K562 (cell line): ENCODE measurements at regions not wholly inside any gene's neighbourhood (a gene's known extent, or its start where the extent isn't known, plus 50 kb on each side); places are given as distances from the start of the nearest gene placed in this dataset.

Experiments used
- ATAC-seq: fragments of 200-7000 bp; cut with Tn5 transposase; 3 replicates; pipeline ENCODE4 v1.9.1; 2020; ENCODE audit warnings: moderate library complexity
- BruUV-seq: library from RNA; stranded (reverse); fragments of 400-500 nt; replicated peaks from 2 replicates; lab custom pipeline; 2021; lab: Mats Ljungman, UMichigan
- CTCF ChIA-PET: fragments of 300-600 bp; formaldehyde crosslinking; extraction: SDS; loops from one replicate; lab custom pipeline; 2021; ENCODE audit warnings: low intra/inter-chr PET ratio; lab: Yijun Ruan, JAX
- POLR2A ChIA-PET: fragments of 300-600, 350-650 bp; sonication (Branson Sonifier 250); formaldehyde crosslinking; extraction: SDS; loops from one replicate; lab custom pipeline; 2021; ENCODE audit warnings: antibody characterized with exemption, inconsistent platforms; lab: Yijun Ruan, JAX
- DNase-seq, 4 experiments: peaks; one replicate each; pipeline versions ENCODE4 v3.0.0 to v3.0.0-alpha.2; 2011 to 2018; ENCODE audit warnings: low spot score in 3 of 4, mixed read lengths in 3 of 4; ENCODE audit errors: extremely low read depth in 1 of 4
- FAIRE-seq: peaks from 2 replicates; lab custom pipeline; 2011; peaks lifted over from hg19 to GRCh38; lab: Jason Lieb, UNC
- H2AFZ ChIP-seq: 2 replicates; pipeline ENCODE4 v1.6.0; 2011; ENCODE audit warnings: low read depth, low read length, control low read depth, inconsistent platforms
- H3K27ac ChIP-seq: fragments of 200-600 bp; 3 replicates; pipeline ENCODE4 v1.8.0; 2011; ENCODE audit warnings: low read depth, mild to moderate bottlenecking, control low read depth, inconsistent platforms, low read length, moderate library complexity, mixed read lengths; ENCODE audit errors: extremely low read depth
- H3K27me3 ChIP-seq, 2 experiments: fragments of 300-600 bp in 1 of 2; 2 replicates in 1 of 2; 3 replicates in 1 of 2; pipeline versions ENCODE4 v1.6.0 to v1.8.0; 2011; ENCODE audit warnings: inconsistent platforms in 2 of 2, low read length in 2 of 2, mild to moderate bottlenecking in 1 of 2, mixed read lengths in 1 of 2, moderate library complexity in 1 of 2; ENCODE audit not compliant: control insufficient read depth in 2 of 2, insufficient read depth in 2 of 2
- H3K36me3 ChIP-seq: fragments of 300-600 bp; 3 replicates; pipeline ENCODE4 v1.8.0; 2011; ENCODE audit warnings: mild to moderate bottlenecking, low read length, inconsistent platforms; ENCODE audit not compliant: control insufficient read depth, insufficient read depth
- H3K4me1 ChIP-seq, 2 experiments: fragments of 200-600 bp in 1 of 2; replicated peaks in 1 of 2; 2 replicates in 1 of 2; 3 replicates in 1 of 2; pipeline versions ENCODE4 v1.5.1 to v1.8.0; 2011; ENCODE audit warnings: inconsistent platforms in 2 of 2, low read length in 2 of 2, mild to moderate bottlenecking in 1 of 2, mixed read lengths in 1 of 2, moderate library complexity in 1 of 2; ENCODE audit not compliant: control insufficient read depth in 2 of 2, insufficient read depth in 2 of 2
- H3K4me2 ChIP-seq: 2 replicates; pipeline ENCODE4 v1.6.1; 2011; ENCODE audit warnings: low read length, control low read depth, inconsistent platforms, mixed read lengths; ENCODE audit not compliant: insufficient read depth
- H3K4me3 ChIP-seq: fragments of 200-600 bp; sonication (generic), shearing (Covaris generic); 2 replicates; pipeline ENCODE4 v1.5.1; 2016; ENCODE audit warnings: control low read depth, inconsistent platforms
- H3K79me2 ChIP-seq: fragments of 200-600 bp; 3 replicates; pipeline ENCODE4 v1.8.0; 2011; ENCODE audit warnings: low read length, inconsistent platforms; ENCODE audit not compliant: control insufficient read depth, insufficient read depth
- H3K9ac ChIP-seq, 2 experiments: 2 replicates each; pipeline versions ENCODE4 v1.6.0 to v1.6.1; 2011; ENCODE audit warnings: low read depth in 2 of 2, low read length in 2 of 2, control low read depth in 1 of 2, inconsistent platforms in 1 of 2, mild to moderate bottlenecking in 1 of 2, mixed read lengths in 1 of 2; ENCODE audit not compliant: insufficient read depth in 1 of 2
- H3K9me1 ChIP-seq: one replicate; pipeline ENCODE4 v1.6.0; 2011; ENCODE audit warnings: inconsistent platforms, mild to moderate bottlenecking, low read length, moderate library complexity; ENCODE audit not compliant: control insufficient read depth, insufficient read depth
- H3K9me3 ChIP-seq: replicated peaks from 2 replicates; pipeline ENCODE4 v1.5.1; 2011; ENCODE audit warnings: low read depth, low read length, inconsistent platforms; ENCODE audit not compliant: control insufficient read depth, insufficient read depth
- H4K20me1 ChIP-seq: replicated peaks from 2 replicates; pipeline ENCODE4 v1.6.1; 2011; ENCODE audit warnings: low read length, inconsistent platforms, mixed read lengths; ENCODE audit not compliant: control insufficient read depth, insufficient read depth
- ARHGAP35 ChIP-seq: fragments of 450-650 bp; IDR thresholded peaks from 2 replicates; pipeline ENCODE4 v1.6.1; 2018; ENCODE audit not compliant: partially characterized antibody
- BMI1 ChIP-seq: fragments of 150-350 bp; IDR thresholded peaks from 2 replicates; pipeline ENCODE4 v1.6.1; 2014; ENCODE audit warnings: low read length
- FOXM1 ChIP-seq, 2 experiments: fragments of 450-650 bp in 1 of 2; sonication (generic) in 1 of 2; formaldehyde crosslinking in 1 of 2; IDR thresholded peaks; 2 replicates each; pipeline versions ENCODE4 v1.6.1 to v1.9.0; 2017 to 2022; ENCODE audit warnings: low read depth in 2 of 2, mild to moderate bottlenecking in 2 of 2, missing genetic modification reagents in 1 of 2, moderate library complexity in 1 of 2
- KHSRP ChIP-seq: fragments of 450-650 bp; IDR thresholded peaks from 2 replicates; pipeline ENCODE4 v1.6.1; 2017
- KLF6 ChIP-seq: fragments of 250-450 bp; sonication (Bioruptor Pico); IDR thresholded peaks from 2 replicates; pipeline ENCODE4 v1.4.0; 2020; ENCODE audit warnings: mild to moderate bottlenecking, moderate library complexity, borderline replicate concordance
- MAZ ChIP-seq, 2 experiments: fragments of 450-650 bp in 1 of 2; sonication (generic) in 1 of 2; formaldehyde crosslinking; IDR thresholded peaks in 1 of 2; conservative IDR thresholded peaks in 1 of 2; 2 replicates each; pipeline versions ENCODE4 v1.4.0 to v1.5.0; 2020; ENCODE audit warnings: mild to moderate bottlenecking in 1 of 2, missing genetic modification reagents in 1 of 2
- POLR2AphosphoS2 ChIP-seq: IDR thresholded peaks from 2 replicates; pipeline ENCODE4 v1.6.1; 2012; ENCODE audit warnings: low read length, improper control_type of control experiment
- PURB ChIP-seq: sonication (generic); formaldehyde crosslinking; IDR thresholded peaks from 2 replicates; pipeline ENCODE4 v1.9.0; 2021; ENCODE audit warnings: low read depth, mild to moderate bottlenecking, missing genetic modification reagents
- TCF7L2 ChIP-seq: fragments of 150-350 bp; IDR thresholded peaks from 2 replicates; pipeline ENCODE4 v1.6.1; 2016; ENCODE audit warnings: low read depth, mild to moderate bottlenecking, low read length, moderate library complexity
- ZFP36 ChIP-seq: fragments of 150-350 bp; IDR thresholded peaks from 2 replicates; pipeline ENCODE4 v1.6.1; 2018; ENCODE audit warnings: low read length, low read depth; ENCODE audit not compliant: partially characterized antibody
- ZNF717 ChIP-seq: fragments of 250-450 bp; sonication (Bioruptor Pico); IDR thresholded peaks from 2 replicates; pipeline ENCODE4 v1.5.0; 2021
- ZNF780A ChIP-seq: fragments of 250-450 bp; sonication (Bioruptor Pico); IDR thresholded peaks from 2 replicates; pipeline ENCODE4 v1.5.0; 2021; ENCODE audit warnings: mild to moderate bottlenecking
- WGBS: fragments of 100-300 bp; shearing (Covaris generic); methylation state at CpG from one replicate; pipeline ENCODE4 v1.1.6; 2016; ENCODE audit warnings: low coverage, mixed read lengths; ENCODE audit not compliant: insufficient coverage; ENCODE audit errors: missing lambda C conversion rate; 5-methylcytosine and 5-hydroxymethylcytosine counted together
- in situ Hi-C: fragments of 300-500 bp; cut with MboI; formaldehyde crosslinking; loops from 4 replicates; pipeline ENCODE4 v1.15.0; 2018; ENCODE audit warnings: inconsistent platforms, mixed read lengths
- intact Hi-C: fragments of 100-400 bp; cut with micrococcal nuclease; formaldehyde crosslinking; loops from 2 replicates; pipeline ENCODE4 v1.14.2; 2022
- TF ChIP-seq, protein P1 (sequence below): IDR thresholded peaks from 3 replicates; pipeline ENCODE4 v1.6.1; 2011; ENCODE audit warnings: borderline replicate concordance, mild to moderate bottlenecking; ENCODE audit not compliant: insufficient read length, insufficient read depth
- TF ChIP-seq, protein P2 (sequence below): fragments of 450-650 bp; IDR thresholded peaks from 2 replicates; pipeline ENCODE4 v1.6.1; 2016; ENCODE audit warnings: borderline replicate concordance

DNA sequence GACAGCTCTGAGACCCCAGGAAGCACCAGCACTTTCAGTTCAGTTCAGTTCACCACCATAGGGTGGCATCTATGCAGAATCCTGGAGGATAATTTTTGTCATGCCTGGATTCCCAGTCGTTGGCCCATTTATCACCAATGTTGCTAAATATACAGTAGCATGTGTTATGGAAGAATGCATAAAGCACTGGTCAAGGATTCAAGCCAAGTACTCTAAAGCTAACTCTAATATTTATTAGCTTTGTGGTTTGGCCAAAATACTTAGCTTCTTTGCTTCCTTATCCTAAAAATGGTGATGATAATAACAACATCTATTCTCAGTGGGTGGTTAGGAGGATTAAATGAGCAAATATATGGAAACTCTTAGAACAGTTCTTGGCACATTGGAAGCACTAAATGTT is 294.7 kb upstream of the ZC3H12C start:
- H4K20me1 ChIP-seq = no peaks in the 10 kb centered on the region
- H3K9ac ChIP-seq = no peak overlapping the region
- CTCF ChIA-PET = no interaction called here
- intact Hi-C loops (no loop called here), in situ Hi-C loops (no loop called here)
- no peak overlapping the region for H3K4me2 ChIP-seq
- no peaks in the 10 kb centered on the region for H3K36me3 ChIP-seq
- no peak for FAIRE-seq
- DNase-seq = no peak
- no peak overlapping the region for H3K27ac ChIP-seq
- BruUV-seq = no TSS peak
- H3K27me3 ChIP-seq = no peaks in the 10 kb centered on the region
- no peak overlapping the region for H3K4me3 ChIP-seq
- no peak for TF ChIP-seq ZNF780A
- TF ChIP-seq PURB (CRISPR knock-in tag) = no peak
- TF ChIP-seq, protein P1, sequence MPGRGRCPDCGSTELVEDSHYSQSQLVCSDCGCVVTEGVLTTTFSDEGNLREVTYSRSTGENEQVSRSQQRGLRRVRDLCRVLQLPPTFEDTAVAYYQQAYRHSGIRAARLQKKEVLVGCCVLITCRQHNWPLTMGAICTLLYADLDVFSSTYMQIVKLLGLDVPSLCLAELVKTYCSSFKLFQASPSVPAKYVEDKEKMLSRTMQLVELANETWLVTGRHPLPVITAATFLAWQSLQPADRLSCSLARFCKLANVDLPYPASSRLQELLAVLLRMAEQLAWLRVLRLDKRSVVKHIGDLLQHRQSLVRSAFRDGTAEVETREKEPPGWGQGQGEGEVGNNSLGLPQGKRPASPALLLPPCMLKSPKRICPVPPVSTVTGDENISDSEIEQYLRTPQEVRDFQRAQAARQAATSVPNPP = no peak
- TF ChIP-seq BMI1 = no peak
- TF ChIP-seq KLF6 (CRISPR knock-in tag) = no peak
- no peak for TF ChIP-seq TCF7L2
- TF ChIP-seq ZFP36 = no peak
- TF ChIP-seq MAZ (CRISPR knock-in tag; conservative IDR thresholded peaks at IDR 0.05 in 1 of 2, IDR thresholded peaks at IDR 0.05 in 1 of 2) = no peak
- TF ChIP-seq ZNF717 (CRISPR knock-in tag) = no peak
- TF ChIP-seq POLR2AphosphoS2 = no peak
- TF ChIP-seq, protein P2, sequence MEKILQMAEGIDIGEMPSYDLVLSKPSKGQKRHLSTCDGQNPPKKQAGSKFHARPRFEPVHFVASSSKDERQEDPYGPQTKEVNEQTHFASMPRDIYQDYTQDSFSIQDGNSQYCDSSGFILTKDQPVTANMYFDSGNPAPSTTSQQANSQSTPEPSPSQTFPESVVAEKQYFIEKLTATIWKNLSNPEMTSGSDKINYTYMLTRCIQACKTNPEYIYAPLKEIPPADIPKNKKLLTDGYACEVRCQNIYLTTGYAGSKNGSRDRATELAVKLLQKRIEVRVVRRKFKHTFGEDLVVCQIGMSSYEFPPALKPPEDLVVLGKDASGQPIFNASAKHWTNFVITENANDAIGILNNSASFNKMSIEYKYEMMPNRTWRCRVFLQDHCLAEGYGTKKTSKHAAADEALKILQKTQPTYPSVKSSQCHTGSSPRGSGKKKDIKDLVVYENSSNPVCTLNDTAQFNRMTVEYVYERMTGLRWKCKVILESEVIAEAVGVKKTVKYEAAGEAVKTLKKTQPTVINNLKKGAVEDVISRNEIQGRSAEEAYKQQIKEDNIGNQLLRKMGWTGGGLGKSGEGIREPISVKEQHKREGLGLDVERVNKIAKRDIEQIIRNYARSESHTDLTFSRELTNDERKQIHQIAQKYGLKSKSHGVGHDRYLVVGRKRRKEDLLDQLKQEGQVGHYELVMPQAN = no peak
- no peak for TF ChIP-seq FOXM1 (IDR thresholded peaks at IDR 0.05; ENCODE audit: low read depth)
- no peak for TF ChIP-seq FOXM1 (CRISPR knock-in tag; IDR thresholded peaks at IDR 0.05; ENCODE audit: low read depth)
- TF ChIP-seq ARHGAP35 = no peak
- TF ChIP-seq KHSRP = no peak
- no peak overlapping the region for H2AFZ ChIP-seq
- no peaks in the 10 kb centered on the region for H3K9me3 ChIP-seq
- H3K79me2 ChIP-seq = no peaks in the 10 kb centered on the region
- ATAC-seq = no peak
- POLR2A ChIA-PET = no interaction called here
- 0% methylated on average over 1 of the region's 1 CpG for WGBS
- no peaks in the 10 kb centered on the region for H3K9me1 ChIP-seq
- H3K4me1 ChIP-seq = no peaks in the 10 kb centered on the region
